ENCODE measurements at regions not wholly inside any gene's neighbourhood (a gene's known extent, or its start where the extent isn't known, plus 50 kb on each side); places are given as distances from the start of the nearest gene placed in this dataset.

GRCh38 chr10:78188446-78188845 lies 154.8 kb downstream of the RPS24 start:
- Histone ChIP-seq H3K4me3 (no peak overlapping the region), H3K9me3 (ENCODE audit: low read depth) (no peaks in the 10 kb centered on the region), H3K27me3 (no peaks in the 10 kb centered on the region), H3K36me3 (no peaks in the 10 kb centered on the region), H3K4me1 (ENCODE audit: low read depth) (no peaks in the 10 kb centered on the region), H3K27ac (no peak overlapping the region)
- TF ChIP-seq CTCF (IDR thresholded peaks at IDR 0.05; ENCODE audit: low read depth, low read length) = no peak
- no peak for DNase-seq (ENCODE audit: low read depth in 1 of 2, low spot score in 1 of 2)

- no peaks in the 10 kb centered on the region for H3K36me3 ChIP-seq
- H3K27me3 ChIP-seq = no peaks in the 10 kb centered on the region
- H3K9me3 ChIP-seq (ENCODE audit: low read depth) = no peaks in the 10 kb centered on the region
- TF ChIP-seq CTCF (IDR thresholded peaks at IDR 0.05; ENCODE audit: low read depth, low read length) = no peak
- no peak overlapping the region for H3K4me3 ChIP-seq
- no peaks in the 10 kb centered on the region for H3K4me1 ChIP-seq (ENCODE audit: low read depth)
- no peak for DNase-seq (ENCODE audit: low read depth in 1 of 2, low spot score in 1 of 2)
- no peak overlapping the region for H3K27ac ChIP-seq
Observed at GRCh38 chr10:78190051-78190825, 156.6 kb downstream of the RPS24 start.

- no peaks in the 10 kb centered on the region for H3K36me3 ChIP-seq
- H3K9me3 ChIP-seq (ENCODE audit: low read depth) = no peaks in the 10 kb centered on the region
- H3K27me3 ChIP-seq = no peaks in the 10 kb centered on the region
- TF ChIP-seq CTCF (IDR thresholded peaks at IDR 0.05; ENCODE audit: low read depth, low read length) = no peak
- no peak for DNase-seq (ENCODE audit: low read depth in 1 of 2, low spot score in 1 of 2)
- H3K4me3 ChIP-seq = no peak overlapping the region
- no peak overlapping the region for H3K27ac ChIP-seq
- H3K4me1 ChIP-seq (ENCODE audit: low read depth) = no peaks in the 10 kb centered on the region
Observed at GRCh38 chr10:78191301-78191700, 157.6 kb downstream of the RPS24 start.

- H3K4me3 ChIP-seq = no peak overlapping the region
- DNase-seq (ENCODE audit: low read depth in 1 of 2, low spot score in 1 of 2) = no peak
- H3K4me1 ChIP-seq (ENCODE audit: low read depth) = no peaks in the 10 kb centered on the region
- no peaks in the 10 kb centered on the region for H3K27me3 ChIP-seq
- no peaks in the 10 kb centered on the region for H3K9me3 ChIP-seq (ENCODE audit: low read depth)
- no peak overlapping the region for H3K27ac ChIP-seq
- no peaks in the 10 kb centered on the region for H3K36me3 ChIP-seq
- TF ChIP-seq CTCF (IDR thresholded peaks at IDR 0.05; ENCODE audit: low read depth, low read length) = no peak
Observed at GRCh38 chr10:78193189-78193588, 159.5 kb downstream of the RPS24 start.

- Histone ChIP-seq H3K36me3 (no peaks in the 10 kb centered on the region), H3K9me3 (ENCODE audit: low read depth) (no peaks in the 10 kb centered on the region), H3K4me1 (ENCODE audit: low read depth) (no peaks in the 10 kb centered on the region), H3K27me3 (no peaks in the 10 kb centered on the region), H3K4me3 (no peak overlapping the region), H3K27ac (no peak overlapping the region)
- TF ChIP-seq CTCF (IDR thresholded peaks at IDR 0.05; ENCODE audit: low read depth, low read length) = no peak
- DNase-seq (ENCODE audit: low read depth in 1 of 2, low spot score in 1 of 2) = no peak
Observed at GRCh38 chr10:78194050-78194449, 160.4 kb downstream of the RPS24 start.

All from cardiac muscle cell (in vitro differentiated cells and primary cell).